GM19023 (cell line): ENCODE measurements at regions not wholly inside any gene's neighbourhood (a gene's known extent, or its start where the extent isn't known, plus 50 kb on each side); places are given as distances from the start of the nearest gene placed in this dataset.

Experiments
- ATAC-seq: cut with Tn5 transposase; IDR thresholded peaks from one replicate; pipeline ENCODE4 v1.9.1; 2021; ENCODE audit warnings: mild to moderate bottlenecking, moderate library complexity; ENCODE audit not compliant: unreplicated experiment

DNA sequence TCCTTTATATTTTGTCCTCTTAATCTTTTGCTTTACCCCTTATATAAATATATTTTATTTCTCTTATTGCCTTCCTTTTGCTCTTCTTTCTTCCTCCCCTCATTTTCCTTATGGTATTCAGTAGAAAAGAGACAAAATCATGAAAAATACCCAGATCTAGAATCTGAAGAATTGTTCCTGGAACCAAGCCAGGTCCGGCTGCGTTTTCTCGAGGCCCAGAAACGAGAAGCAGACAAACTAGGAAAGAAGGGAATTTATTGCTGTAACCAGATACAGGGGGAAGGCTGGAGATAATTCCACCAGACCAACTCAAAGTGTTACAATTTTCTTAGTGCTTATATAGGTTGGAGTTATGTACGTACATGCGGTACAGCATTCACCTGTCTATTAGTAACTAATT lies 328.7 kb downstream of the GABRG1 start:
- ATAC-seq, result no peak

DNA sequence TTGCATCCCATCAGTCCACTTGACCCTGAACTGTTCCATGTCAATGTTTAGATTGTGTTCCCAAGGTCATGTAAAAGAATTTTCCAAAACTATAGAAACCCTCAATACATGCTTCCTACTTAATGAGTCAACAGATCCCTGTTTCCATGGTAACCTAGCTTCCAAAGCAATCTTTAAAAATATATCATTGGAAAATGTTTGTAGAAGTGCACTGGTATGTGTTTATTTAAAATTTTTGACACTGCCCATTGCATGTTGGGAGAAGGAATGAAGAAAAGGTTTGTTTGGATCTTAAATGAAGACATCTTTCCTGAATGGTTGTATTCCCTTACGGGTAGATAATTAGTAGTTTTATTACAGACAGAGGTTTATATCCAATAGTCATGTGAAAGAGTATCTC lies 345.3 kb downstream of the GABRG1 start:
- no peak for ATAC-seq

DNA sequence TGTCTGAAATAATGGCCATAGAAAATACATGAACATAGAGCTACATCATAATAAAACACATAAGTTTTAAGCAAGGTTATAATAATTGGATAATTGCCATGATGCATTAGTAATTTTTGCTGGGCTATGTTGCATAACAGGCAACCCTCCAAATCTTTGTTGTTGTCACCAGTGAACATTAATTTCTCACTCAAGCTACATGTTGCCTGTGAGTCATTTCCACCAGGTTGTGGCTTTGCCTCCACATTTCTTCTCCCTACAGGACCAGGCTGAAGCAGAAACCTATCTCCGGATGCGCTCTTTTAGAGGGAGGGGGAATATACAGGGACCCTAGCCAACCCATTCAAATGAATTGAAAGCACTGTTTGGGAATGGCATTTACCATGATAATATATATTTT lies 347.7 kb downstream of the GABRG1 start:
- no peak for ATAC-seq

DNA sequence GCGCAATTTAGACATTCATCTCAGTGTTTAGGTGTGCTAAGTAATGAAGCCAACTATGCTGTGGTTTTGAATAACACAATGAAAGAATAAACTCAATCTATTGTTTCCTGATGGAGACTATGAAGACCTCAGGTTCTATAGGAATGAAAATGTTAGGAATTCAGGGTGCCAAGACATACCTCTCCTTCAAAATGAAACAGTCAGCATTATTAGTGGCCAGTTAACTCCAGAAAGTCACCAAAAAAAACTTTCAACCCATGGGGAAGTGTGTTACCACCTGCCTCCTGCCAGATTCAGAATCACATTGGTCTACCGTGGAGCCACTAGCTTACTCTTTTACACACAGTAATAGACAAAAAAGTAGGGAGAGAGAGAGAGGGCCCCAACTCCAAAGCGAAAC lies 352.9 kb downstream of the GABRG1 start:
- ATAC-seq, result no peak

DNA sequence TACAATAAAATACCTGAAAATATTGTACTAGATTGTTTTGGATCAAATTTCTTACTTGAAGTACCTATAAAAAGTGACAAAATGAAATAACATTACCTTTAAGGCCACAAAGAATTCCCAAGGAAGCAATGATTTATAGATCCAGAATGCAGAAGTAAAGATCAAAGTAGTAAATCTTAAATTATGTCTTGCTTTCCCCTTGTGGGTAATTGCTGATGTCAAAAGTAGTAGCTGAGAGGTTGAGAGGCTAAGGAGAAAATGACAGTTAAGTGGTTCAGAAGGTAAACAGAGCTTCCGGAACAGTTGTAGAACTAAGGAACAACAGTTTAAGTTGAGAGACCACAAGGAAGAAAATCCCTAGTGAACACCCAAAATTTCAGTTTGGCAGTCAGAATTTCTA lies 358.3 kb downstream of the GABRG1 start:
- no peak for ATAC-seq

DNA sequence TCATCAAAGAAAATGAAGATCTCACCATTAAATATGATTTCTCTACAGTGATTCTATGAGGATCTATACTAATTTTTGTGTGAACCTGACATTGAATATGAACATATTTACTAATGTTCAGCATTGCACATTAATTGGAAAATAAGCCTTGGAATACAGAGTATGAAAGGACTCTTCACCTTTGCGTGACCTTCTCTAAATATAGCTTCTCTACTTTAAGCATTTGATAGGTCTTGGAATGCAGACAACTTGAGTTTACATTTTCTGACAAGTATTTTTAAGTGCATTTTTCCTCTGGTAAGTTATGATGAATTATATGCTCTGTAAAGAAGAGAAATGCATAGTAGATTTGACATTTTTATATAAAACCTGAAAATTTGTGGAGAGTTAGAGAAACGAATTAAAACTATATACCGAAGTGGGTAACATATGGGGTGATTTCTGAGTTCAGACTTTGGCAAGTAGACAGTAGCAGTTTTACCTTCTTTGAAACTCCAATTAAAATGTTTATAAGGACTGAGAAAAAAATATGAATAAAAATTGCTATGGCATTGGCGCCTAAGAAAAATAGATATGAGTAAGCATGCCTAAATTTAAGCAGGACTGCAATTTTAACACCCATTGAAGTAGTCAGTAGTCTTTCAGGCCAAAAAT lies 371.9 kb downstream of the GABRG1 start:
- ATAC-seq, result no peak

DNA sequence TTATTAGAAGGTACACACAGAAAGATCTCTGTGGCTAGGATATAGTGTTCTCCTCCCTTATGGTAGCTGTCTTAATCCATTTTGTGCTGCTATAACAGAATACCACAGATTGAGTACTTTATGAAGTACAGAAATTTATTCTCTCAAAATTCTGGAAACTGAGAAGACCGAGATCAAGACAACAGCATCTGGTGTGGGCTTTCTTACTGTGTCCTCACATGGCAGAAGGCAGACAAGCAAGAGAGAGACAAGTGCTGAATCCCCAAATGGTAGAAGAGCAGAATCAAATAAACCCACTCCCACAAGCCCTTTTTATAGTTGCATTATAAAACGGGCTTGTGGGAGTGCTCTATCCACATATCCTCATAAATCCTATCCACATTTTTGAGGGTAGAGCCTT lies 373.1 kb downstream of the GABRG1 start:
- ATAC-seq, result no peak

DNA sequence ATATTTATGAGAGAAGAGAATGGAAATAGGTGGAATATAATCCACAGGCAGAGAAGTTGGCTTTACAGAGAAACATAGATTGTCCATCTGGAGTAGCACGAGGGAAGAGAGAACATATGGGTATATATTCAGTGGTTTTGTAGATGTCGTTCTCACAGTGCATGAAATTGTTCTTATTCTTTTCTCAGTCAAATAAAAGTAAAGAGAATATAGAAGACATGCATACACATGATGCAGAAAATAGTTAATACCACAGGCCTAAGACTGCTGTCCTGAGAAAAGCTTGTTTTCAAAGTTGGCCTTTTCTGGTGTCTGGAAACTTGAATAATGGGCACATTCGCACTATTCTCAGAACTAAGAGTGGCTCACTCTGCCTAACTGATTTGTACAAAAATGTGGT lies 378.1 kb downstream of the GABRG1 start:
- no peak for ATAC-seq

DNA sequence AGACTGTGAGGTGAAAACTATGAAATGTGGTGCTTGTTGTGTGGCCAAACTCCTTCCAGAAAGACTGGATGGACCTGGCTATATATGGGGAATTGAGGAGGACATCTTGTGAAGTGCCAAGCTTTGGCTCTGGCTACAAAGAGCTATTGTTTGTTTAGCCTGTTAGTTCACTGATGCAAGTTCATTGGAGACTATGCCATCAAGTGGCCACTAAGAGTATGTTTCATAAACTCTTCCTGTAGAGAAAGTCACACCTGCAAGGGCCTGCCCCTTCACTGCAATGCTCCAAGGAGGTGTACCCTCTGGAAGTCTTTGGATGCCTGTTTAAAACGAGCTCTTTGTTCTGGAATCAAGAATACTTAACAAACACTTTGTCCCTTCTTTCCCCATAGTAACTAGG lies 382.0 kb downstream of the GABRG1 start:
- no peak for ATAC-seq

DNA sequence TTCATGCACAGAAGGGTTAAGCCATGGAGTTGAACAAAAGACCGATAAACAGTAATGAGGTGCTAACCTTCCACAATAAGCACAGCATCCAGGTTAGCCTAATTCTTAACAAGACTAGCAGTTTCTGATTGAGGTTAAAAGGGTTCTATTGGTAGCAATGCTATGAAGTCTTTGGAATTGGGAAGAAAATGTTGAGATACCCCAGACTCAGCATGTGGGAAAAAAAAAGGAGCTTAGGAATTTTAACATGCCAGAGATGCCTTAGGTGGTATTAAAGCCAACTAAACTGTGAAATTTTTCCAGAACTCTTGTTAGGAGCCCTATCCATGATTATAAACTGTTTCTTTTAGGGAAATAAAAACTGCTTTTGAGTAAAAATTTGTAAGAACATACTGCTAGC lies 391.7 kb downstream of the GABRG1 start:
- ATAC-seq, result no peak

DNA sequence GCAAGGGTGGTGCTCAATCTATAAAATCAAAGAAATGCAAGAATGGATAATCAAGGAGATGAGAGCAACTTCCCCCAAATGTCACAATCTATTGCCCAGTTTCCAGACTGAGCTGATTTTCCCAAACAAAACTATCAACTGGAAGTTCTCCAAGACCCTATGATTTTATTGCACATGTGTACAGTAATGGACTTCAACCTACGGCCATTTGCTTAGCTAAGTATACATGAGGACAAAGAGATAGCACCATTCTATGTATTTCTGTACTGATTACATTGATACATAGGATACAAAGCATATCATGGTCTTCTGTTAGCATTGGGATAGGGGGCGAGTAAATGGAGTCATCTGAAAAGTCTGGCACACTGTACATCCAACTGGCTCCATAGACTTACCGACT lies 407.8 kb downstream of the GABRG1 start:
- ATAC-seq, result no peak

DNA sequence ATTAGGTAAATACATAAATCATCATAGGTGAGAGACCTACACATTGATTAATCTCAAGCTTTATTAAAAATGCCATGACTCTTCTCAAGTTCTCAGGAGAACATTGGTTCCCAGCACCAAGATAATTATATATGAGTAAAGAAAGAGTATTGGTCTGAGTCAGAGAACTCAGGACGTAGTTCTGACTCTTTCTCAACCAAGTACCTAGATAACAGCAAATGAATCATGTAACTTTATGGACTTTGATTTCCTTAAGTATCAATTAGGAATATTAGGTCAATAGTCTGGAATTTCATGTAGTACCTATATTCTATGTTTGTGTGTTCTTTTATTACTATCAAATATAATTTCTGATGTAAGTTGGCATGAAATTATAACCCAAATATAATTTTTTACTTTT lies 409.9 kb downstream of the GABRG1 start:
- ATAC-seq, result no peak

DNA sequence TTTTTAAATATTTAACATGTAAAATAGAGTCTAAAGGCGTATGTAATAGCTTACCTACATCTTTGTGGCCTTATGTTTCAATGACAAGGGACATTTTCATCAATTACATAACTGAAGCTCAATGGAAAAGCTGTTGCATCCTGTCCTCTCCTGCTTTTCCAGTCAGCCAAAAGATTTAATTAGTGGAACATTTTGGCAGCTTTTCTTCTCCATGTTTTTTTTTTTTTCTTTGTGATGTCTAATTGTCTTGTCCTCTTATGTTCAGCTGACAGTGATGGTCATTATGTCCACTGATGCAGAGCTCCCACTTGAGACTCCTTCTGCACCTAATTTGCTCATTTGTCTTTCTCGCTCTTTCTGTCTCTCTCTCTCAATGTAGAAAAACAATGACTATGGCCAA lies 422.2 kb downstream of the GABRG1 start:
- ATAC-seq, result no peak

DNA sequence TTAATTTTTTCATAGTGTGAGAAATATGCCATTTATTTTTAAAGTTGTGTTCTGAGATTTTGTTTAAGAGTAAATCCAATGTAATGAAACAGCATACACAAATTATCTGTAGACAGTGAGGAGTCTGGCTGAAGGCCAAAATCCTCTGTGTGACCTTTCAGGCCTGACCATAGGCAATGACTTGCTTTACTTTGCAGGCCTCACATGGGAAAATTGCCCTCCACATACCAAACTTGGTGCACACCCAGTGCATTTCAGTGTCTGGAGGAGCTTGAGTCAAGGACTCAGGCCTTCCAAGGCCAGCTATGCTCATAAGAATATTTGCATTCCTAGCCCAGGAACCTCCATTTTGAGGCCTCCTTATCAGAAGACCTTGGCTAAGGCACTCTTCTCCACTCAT lies 430.1 kb downstream of the GABRG1 start:
- ATAC-seq, result no peak

DNA sequence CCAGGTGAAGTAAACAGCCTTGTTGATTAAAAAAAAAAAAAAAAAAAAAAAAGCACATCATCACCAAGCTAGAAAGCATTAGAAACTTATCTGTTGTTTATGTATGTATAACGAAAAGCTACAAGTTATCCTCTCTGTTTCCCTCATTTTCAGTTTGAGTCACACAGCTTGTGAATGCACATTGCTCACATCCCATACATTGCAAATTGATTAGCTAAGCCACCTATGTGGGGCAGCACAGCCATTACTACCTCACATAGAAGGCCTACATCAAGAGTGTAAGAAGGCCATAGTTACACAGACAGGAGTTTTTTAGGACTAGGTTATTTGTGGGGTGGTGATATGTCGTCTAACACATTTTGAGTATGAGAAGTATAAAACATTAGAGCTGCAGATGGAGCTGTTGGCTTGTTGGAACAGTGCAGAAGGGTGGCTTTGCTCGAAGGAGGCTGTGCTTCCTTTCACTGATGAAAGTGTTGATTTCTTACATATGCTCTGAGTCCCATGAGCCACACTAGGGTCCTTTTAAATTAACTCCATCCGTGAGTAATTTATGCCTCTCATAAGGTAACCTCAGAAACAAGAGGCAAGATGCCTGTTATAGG lies 431.6 kb downstream of the GABRG1 start:
- ATAC-seq, result no peak

DNA sequence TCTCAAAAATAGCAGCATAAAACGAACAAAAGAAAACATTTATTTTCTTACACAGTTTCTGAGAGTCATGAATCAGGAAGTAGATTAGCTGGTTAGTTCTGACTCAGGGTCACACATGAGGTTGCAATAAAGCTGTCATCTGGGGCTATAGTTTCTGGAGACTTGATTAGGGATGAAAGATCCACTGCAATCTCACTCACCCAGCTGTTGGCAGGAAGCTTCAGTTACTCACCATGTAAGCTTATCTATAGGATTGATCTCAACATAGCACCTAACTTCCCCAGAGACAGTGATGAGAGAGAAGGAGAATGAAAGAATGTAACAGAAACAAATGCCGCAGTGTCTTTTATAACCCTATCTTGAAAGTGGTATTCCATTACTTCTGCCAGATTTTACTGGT lies 435.5 kb downstream of the GABRG1 start:
- no peak for ATAC-seq

DNA sequence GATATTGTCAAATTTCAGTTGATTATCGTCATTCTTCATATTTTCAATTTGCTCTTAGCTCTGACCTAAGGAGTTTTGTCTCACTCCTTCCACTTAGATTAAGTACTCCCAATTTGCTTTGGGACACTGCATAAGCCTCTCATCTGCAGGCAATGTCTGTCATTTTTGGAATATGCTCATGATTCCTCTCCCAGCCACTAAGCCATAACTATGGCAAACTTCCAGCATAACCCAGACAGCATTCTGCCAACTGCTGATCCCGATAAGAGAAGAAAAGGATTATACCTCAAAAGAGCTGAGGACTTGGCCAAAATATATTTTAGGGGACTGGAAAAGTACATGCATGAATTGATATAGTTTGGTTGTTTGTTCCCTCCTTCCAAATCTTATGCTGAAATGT lies 444.4 kb downstream of the GABRG1 start:
- ATAC-seq, result no peak

DNA sequence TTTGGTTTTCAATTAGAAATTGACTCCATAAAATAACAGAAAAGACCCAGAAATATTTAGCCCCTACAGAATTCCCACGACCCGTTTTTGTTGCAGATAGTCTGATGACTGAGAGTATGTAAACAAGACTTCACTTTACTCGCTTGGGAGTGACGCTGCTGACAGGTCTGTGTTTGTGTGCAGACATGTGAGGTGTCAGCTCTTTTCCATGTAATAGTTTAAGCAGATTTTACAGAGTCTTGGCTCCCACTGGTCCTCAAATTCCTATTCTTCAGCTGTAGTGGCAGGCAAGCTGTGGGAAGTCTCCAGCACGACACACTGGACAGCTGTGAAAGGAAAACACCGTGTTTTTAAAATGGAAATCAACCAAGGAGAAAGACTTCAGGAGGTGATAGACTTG lies 455.7 kb downstream of the GABRG1 start:
- no peak for ATAC-seq

DNA sequence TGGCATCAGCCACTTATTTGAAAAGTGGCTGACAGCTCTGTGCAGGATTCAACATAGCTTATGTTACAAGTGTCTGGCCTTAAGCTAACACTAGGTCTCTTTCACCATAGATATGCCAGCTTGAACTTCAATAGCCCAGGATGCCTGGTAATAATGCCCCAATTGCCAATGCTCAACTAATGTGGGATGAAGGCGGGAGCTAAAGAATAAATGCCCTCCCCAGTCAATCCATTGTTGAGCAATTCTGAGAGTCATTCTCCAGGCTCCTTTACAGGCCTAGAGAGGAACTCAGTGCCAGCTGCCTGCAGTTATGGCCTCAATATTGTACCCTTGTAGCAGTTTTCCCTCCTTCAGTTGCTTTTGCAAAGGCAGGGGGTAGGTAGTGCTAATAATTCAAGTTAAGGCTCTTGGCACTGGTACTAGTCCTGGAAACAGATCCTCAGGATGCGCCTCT lies 460.2 kb downstream of the GABRG1 start:
- no peak for ATAC-seq

DNA sequence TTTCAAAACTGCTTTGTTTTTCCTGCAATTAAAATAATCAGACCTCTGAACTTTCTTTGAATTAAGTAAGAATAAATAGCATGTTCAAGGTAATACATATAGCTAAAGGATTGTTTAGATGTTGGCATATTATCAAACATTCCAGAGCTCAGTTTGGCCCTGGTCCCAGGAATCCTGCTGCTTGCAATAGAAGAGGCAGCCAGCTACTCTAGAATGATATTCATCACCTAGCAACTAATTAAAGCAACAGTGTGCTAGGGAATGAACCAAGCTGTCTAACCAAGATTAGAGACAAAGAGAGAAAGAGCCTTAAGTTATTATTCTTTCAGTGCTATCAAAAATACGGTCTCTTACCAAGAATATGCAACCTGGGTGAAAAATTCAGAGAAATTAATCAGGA lies 460.9 kb downstream of the GABRG1 start:
- ATAC-seq, result no peak

DNA sequence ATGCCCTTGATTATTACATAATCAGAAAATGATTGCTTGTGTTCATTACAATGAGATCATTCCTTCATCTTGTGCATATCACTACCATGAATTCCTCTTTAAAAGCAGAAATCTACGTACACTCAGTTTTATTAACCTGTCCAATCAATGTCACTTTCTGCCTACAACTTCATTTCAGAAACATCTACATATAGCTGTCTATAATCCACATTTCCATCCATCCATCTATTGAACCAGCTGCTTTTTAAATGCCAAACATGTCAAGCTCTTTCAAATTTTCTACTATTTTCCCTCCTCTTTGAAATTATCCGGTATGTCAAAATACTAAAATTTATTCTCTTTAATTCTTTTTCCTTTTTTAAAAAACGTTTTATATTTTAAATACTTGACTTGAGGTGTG lies 462.0 kb downstream of the GABRG1 start:
- no peak for ATAC-seq

DNA sequence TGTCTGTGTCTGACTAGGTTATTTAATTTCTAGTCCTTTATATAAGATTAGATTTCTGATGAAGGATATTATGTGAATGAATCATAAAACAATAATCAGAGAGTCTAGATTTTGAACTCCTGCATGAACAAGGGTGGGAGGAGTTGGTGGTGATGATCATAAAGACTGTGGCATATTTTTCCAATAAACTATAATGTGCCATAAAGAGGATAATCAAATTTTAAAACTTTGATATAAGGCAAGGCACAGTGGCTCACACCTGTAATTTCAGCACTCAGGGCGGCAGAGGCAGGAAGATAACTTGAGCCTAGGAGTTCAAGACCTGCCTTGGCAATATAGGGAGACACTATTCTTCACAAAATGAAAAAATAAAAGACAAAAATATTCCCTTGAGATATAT lies 473.3 kb downstream of the GABRG1 start:
- no peak for ATAC-seq

DNA sequence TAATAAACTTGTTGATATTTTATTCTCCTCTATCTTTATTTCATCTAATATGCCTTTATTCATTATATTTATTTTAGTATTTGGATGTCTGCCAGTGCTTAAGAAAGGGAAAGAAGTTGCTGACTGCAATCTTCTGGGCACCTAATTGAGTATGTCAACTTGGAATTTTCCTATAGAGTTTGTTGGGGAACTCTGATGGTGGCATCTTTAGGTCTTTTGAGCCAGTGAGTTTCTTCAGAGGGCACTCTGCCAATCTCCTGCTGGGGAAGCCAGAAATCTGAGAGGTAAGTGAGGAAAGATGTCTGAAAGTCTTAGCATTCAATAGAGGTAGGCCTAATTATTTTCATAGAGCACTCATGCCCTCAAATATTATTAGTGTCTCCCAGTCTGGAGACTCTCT lies 475.0 kb downstream of the GABRG1 start:
- no peak for ATAC-seq
